K562 (cell line): ENCODE measurements at regions not wholly inside any gene's neighbourhood (a gene's known extent, or its start where the extent isn't known, plus 50 kb on each side); places are given as distances from the start of the nearest gene placed in this dataset.
"Not testable (repeated sequence)": the region's sequence is repeated elsewhere in the genome, so short reads cannot be mapped to it uniquely, and the experiment has no call there.

Experiments
- BACH1 ChIP-seq: fragments of 200-800 bp; sonication (Bioruptor generic); IDR thresholded peaks from 2 replicates; pipeline ENCODE4 v1.6.1; 2016; ENCODE audit warnings: missing genetic modification characterization, missing compliant biosample characterization
- CTCF ChIP-seq, 3 experiments: IDR thresholded peaks in 2 of 3; conservative IDR thresholded peaks in 1 of 3; 2 replicates each; pipeline ENCODE4 v1.5.1; 2011 to 2012; ENCODE audit warnings: low read length in 3 of 3, mild to moderate bottlenecking in 3 of 3, control low read depth in 2 of 3, improper control_type of control experiment in 1 of 3, inconsistent platforms in 1 of 3, low read depth in 1 of 3, mixed read lengths in 1 of 3, moderate library complexity in 1 of 3; ENCODE audit not compliant: insufficient read depth in 2 of 3
- RCOR1 ChIP-seq, 2 experiments: IDR thresholded peaks; 2 replicates each; pipeline ENCODE4 v1.6.1; 2012; ENCODE audit warnings: low read depth in 2 of 2, low read length in 2 of 2, borderline replicate concordance in 1 of 2, improper control_type of control experiment in 1 of 2
- RNF2 ChIP-seq: sonication (generic); IDR thresholded peaks from 2 replicates; pipeline ENCODE4 v1.6.1; 2016
- THRAP3 ChIP-seq: fragments of 450-650 bp; IDR thresholded peaks from 2 replicates; pipeline ENCODE4 v1.6.1; 2016; ENCODE audit warnings: mild to moderate bottlenecking, inconsistent platforms, borderline replicate concordance

DNA sequence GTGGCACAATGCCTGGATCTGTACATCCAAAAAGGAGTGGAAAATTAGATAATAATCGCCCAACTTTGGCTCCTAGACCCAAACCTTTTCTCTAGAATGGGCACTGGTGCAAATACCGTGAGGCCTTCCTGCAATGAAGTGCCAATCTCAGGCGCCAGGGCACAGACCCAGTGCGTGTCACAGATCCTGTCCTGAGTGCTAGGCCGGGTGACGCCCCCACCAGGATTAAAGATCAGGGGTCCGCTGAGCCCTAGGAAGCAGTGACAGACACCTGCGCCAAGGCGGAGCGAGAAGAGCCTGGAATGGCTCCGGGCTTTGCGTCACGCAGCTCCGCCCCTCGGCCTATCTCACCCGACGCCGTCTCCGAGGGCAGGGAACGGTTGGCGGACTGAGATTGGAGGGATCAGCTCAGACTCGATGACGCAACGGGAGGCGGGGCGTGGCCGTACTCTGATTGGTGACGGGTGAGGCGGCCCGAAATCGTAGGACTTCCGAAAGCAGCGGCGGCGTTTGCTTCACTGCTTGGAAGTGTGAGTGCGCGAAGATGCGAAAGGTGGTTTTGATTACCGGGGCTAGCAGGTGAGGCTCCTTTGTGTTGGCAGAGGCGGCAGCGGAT is 261.9 kb downstream of the ZNF37A start:
- TF ChIP-seq RCOR1 (IDR thresholded peaks at IDR 0.05; ENCODE audit: borderline replicate concordance in 1 of 2, low read depth in 2 of 2, low read length in 2 of 2); BACH1 (tag); THRAP3; RNF2; CTCF (IDR thresholded peaks at IDR 0.05 in 2 of 3, conservative IDR thresholded peaks at IDR 0.05 in 1 of 3; ENCODE audit: insufficient read depth in 2 of 3, low read depth in 1 of 3, low read length in 3 of 3): not testable (repeated sequence)
